Astrocyte of the spinal cord (primary cell): ENCODE measurements at regions not wholly inside any gene's neighbourhood (a gene's known extent, or its start where the extent isn't known, plus 50 kb on each side); places are given as distances from the start of the nearest gene placed in this dataset.

Source experiments
- DNase-seq: peaks from one replicate; pipeline ENCODE4 v3.0.0; 2011; ENCODE audit warnings: low read depth, low spot score
- H3K4me3 ChIP-seq: 2 replicates; pipeline ENCODE4 v1.5.1; 2011; ENCODE audit warnings: low read depth, mild to moderate bottlenecking, low read length, moderate library complexity
- CTCF ChIP-seq: IDR thresholded peaks from 2 replicates; pipeline ENCODE4 v1.5.1; 2012; ENCODE audit warnings: low read depth, mild to moderate bottlenecking, low read length, inconsistent platforms
- in situ Hi-C: cut with HindIII; loops from 2 replicates; pipeline ENCODE4 v1.10.0; 2017; ENCODE audit warnings: low sequenced_read_pairs

GRCh38 chr2:194104687-194105086, 1552.3 kb upstream of the SLC39A10 start:
- H3K4me3 ChIP-seq = no peak overlapping the region
- TF ChIP-seq CTCF = no peak
- DNase-seq = no peak
- in situ Hi-C loops = no loop called here

- in situ Hi-C loops = no loop called here
- no peak for DNase-seq
- no peak for TF ChIP-seq CTCF
- no peak overlapping the region for H3K4me3 ChIP-seq
Measured at GRCh38 chr2:194103941-194104659, 1552.9 kb upstream of the SLC39A10 start.

- H3K4me3 ChIP-seq = no peak overlapping the region
- in situ Hi-C loops = no loop called here
- TF ChIP-seq CTCF = no peak
- no peak for DNase-seq
Measured at GRCh38 chr2:194102546-194102945, 1554.5 kb upstream of the SLC39A10 start.

GRCh38 chr2:194100201-194100600, 1556.8 kb upstream of the SLC39A10 start:
- no peak for TF ChIP-seq CTCF
- in situ Hi-C loops = no loop called here
- DNase-seq = no peak

GRCh38 chr2:194096402-194096801, 1560.6 kb upstream of the SLC39A10 start:
- H3K4me3 ChIP-seq = no peak overlapping the region
- no peak for TF ChIP-seq CTCF
- DNase-seq = no peak
- in situ Hi-C loops = no loop called here

More at GRCh38 chr2:194100201-194100600, 1556.8 kb upstream of the SLC39A10 start:
- H3K4me3 ChIP-seq = no peak overlapping the region

GRCh38 chr2:194095359-194095758, 1561.7 kb upstream of the SLC39A10 start:
- TF ChIP-seq CTCF = no peak
- no peak overlapping the region for H3K4me3 ChIP-seq
- in situ Hi-C loops = no loop called here
- DNase-seq = no peak
